Activated naive CD8-positive, alpha-beta T cell treated with anti-CD3 and anti-CD28 coated beads, Interleukin-2, amount 10 ng/mL, durations not matched to agents 7 days and 5 days (primary cell): ENCODE measurements at regions not wholly inside any gene's neighbourhood (a gene's known extent, or its start where the extent isn't known, plus 50 kb on each side); places are given as distances from the start of the nearest gene placed in this dataset.
"Not testable (repeated sequence)": the region's sequence is repeated elsewhere in the genome, so short reads cannot be mapped to it uniquely, and the experiment has no call there.

ENCODE experiments used
- ATAC-seq: fragments of 150-1000 bp; cut with Tn5 transposase; one replicate; pipeline ENCODE4 v1.10.0; 2021; ENCODE audit warnings: low read depth, moderate library complexity
- POLR2A ChIA-PET: fragments of 350-600 bp; sonication (Branson Sonifier 250); formaldehyde crosslinking; loops from one replicate; lab custom pipeline; 2021; ENCODE audit warnings: antibody characterized with exemption; lab: Charles Lee
- DNase-seq: peaks from one replicate; pipeline ENCODE4 v3.0.0; 2021
- H3K27ac Mint-ChIP-seq: one replicate; pipeline ENCODE4 v1.8.0; 2022; ENCODE audit warnings: mild to moderate bottlenecking, mixed read lengths
- H3K27me3 Mint-ChIP-seq: one replicate; pipeline ENCODE4 v1.8.0; 2022; ENCODE audit warnings: mild to moderate bottlenecking, moderate library complexity, mixed read lengths
- H3K36me3 Mint-ChIP-seq: one replicate; pipeline ENCODE4 v1.8.0; 2021; ENCODE audit warnings: mild to moderate bottlenecking, mixed read lengths
- H3K4me1 Mint-ChIP-seq: one replicate; pipeline ENCODE4 v1.8.0; 2021; ENCODE audit warnings: mixed read lengths
- H3K4me3 Mint-ChIP-seq: one replicate; pipeline ENCODE4 v1.8.0; 2022; ENCODE audit warnings: mild to moderate bottlenecking, moderate library complexity, mixed read lengths
- H3K9me3 Mint-ChIP-seq: one replicate; pipeline ENCODE4 v1.8.0; 2021; ENCODE audit warnings: mixed read lengths

DNA sequence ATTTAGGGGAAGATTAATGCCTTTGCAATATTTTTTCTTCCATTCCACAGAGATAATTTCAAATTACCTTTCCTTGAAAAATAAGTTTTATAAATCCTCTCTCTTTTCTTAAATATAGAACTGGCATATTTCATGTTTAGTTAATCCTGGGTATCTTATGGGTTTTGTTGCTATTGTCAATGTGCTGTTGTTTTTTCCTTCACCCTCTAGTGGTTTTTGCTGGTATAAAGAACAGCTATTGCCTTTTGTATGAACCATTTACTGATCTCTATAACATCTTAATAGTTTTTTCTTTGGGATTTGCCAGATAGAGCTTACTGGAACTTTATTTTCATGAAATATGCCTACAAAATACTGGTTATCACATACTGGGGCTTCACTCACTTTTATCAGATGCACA lies 359.6 kb upstream of the DPPA4 start:
- H3K27ac Mint-ChIP-seq = no peak overlapping the region
- H3K9me3 Mint-ChIP-seq = peaks cover 23% of the 10 kb centered on the region
- no peak overlapping the region for H3K4me3 Mint-ChIP-seq
- peaks cover 8% of the 10 kb centered on the region for H3K36me3 Mint-ChIP-seq
- DNase-seq (no peak), ATAC-seq (no peak)
- H3K27me3 Mint-ChIP-seq = no peaks in the 10 kb centered on the region
- POLR2A ChIA-PET = no interaction called here
- H3K4me1 Mint-ChIP-seq = peaks cover 4% of the 10 kb centered on the region

DNA sequence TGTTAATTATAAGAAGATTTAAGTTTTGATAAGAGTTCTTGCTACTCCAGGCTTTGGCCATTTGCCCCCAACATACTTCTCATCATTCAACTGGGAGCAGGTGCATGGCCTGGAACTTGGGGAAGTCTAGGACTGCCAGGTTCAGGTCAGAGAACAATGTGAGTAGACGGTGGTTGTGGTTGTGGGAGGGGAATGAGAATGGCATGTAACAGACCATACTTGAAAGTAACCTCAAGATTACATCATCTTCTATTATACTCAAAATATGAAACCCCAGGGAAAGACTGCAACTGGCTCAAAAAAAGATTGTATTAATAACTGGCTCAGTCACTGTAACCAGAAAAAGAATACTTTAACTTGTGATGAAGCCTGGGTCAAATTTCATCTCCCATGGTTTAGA lies 364.9 kb upstream of the DPPA4 start:
- ATAC-seq (peak; percentile 90), DNase-seq (peak; percentile 24)
- Mint-ChIP-seq H3K4me3 (peak overlapping the region; percentile 0), H3K27ac (no peak overlapping the region), H3K36me3 (peaks cover 9% of the 10 kb centered on the region), H3K9me3 (peaks cover 7% of the 10 kb centered on the region), H3K4me1 (peaks cover 15% of the 10 kb centered on the region), H3K27me3 (no peaks in the 10 kb centered on the region)
- POLR2A ChIA-PET = no interaction called here

DNA sequence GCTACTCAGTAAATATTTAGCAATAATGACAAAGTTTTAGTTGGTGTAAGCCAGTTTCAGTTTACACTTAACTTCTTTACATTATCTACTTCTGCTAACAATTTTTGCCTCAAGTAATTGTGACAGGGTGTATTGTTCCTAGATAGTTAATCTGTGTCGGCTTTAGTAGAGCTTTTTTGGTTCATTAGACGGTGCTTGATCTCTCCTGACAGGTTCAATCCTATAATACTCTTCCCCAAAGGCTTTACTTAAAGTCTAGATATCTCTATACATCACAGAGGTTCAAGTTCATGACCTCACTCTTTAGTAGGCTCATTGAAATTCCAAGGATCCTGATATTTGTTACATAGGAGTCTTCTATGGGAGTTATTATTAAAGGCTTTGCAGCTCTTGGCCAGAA lies 365.6 kb upstream of the DPPA4 start:
- no peaks in the 10 kb centered on the region for H3K27me3 Mint-ChIP-seq

DNA sequence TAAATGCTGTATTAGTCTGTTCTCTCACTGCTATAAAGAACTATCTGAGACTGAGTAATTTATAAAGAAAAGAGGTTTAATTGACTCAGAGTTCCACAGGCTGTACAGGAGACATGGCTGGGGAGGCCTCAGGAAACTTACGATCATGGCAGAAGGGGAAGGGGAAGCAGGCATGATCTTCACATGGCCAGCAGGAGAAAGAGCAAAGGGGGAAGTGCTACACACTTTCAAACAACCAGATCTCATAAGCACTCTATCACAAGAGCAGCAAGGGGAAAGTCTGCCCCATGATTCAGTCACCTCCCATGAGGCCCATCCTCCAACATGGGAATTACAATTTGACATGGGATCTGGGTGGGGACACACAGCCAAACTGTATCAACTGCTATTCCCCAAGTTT lies 367.8 kb upstream of the DPPA4 start:
- DNase-seq, H3K4me3 Mint-ChIP-seq, H3K27ac Mint-ChIP-seq, ATAC-seq, POLR2A ChIA-PET, H3K9me3 Mint-ChIP-seq, H3K36me3 Mint-ChIP-seq, H3K27me3 Mint-ChIP-seq: not testable (repeated sequence)
- H3K4me1 Mint-ChIP-seq = peaks cover 15% of the 10 kb centered on the region

More for the DNA sequence above, 365.6 kb upstream of the DPPA4 start:
- DNase-seq (no peak), ATAC-seq (no peak)
- Mint-ChIP-seq H3K4me1 (peaks cover 15% of the 10 kb centered on the region), H3K36me3 (peaks cover 9% of the 10 kb centered on the region), H3K9me3 (peaks cover 7% of the 10 kb centered on the region), H3K4me3 (no peak overlapping the region), H3K27ac (no peak overlapping the region)
- POLR2A ChIA-PET = no interaction called here

DNA sequence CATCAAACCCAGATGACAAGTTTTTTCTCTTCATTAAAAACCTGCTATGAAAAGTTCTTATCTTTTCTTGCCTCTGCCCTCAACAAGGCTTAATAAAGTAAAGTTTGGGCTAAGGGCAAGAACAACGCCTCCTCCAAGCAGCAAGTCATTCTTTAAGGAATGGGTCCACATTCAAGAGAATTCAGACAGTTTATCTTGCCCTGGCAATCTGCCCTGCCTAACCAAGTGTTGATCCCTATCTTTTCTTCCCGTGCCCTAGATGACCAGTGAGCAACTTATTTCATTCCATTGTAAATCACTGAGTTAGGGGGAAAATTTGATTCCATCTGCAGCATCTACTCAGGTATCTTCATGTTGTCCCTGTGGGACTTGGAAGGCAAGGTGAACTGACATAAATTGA lies 370.3 kb upstream of the DPPA4 start:
- Mint-ChIP-seq H3K9me3 (peaks cover 5% of the 10 kb centered on the region), H3K36me3 (peaks cover 4% of the 10 kb centered on the region), H3K27ac (no peak overlapping the region), H3K4me1 (peaks cover 6% of the 10 kb centered on the region), H3K27me3 (no peaks in the 10 kb centered on the region), H3K4me3 (no peak overlapping the region)
- POLR2A ChIA-PET = no interaction called here
- ATAC-seq (no peak), DNase-seq (no peak)

DNA sequence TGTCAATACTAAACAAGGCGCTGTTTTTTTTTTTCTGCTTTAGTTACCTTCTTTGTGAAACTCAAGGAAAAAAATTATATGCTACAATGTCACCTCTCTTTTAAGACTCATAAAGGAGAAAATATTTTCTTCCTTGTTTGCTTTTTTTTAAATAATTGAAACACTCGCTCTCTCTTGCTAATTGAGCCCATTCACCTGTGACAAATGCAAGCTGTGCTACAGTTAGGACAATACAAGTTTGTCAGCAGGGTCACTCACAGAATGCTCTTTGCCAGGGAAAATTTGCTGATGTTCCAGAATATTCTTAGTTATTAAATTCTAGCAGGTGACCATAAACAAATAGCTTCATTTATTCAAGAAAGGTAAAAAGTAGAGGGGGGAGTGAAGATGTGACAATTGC lies 375.9 kb upstream of the DPPA4 start:
- DNase-seq (no peak), ATAC-seq (no peak)
- Mint-ChIP-seq H3K27me3 (peaks cover 3% of the 10 kb centered on the region), H3K4me3 (no peak overlapping the region), H3K36me3 (no peaks in the 10 kb centered on the region), H3K27ac (no peak overlapping the region), H3K4me1 (no peaks in the 10 kb centered on the region), H3K9me3 (no peaks in the 10 kb centered on the region)
- POLR2A ChIA-PET = no interaction called here

DNA sequence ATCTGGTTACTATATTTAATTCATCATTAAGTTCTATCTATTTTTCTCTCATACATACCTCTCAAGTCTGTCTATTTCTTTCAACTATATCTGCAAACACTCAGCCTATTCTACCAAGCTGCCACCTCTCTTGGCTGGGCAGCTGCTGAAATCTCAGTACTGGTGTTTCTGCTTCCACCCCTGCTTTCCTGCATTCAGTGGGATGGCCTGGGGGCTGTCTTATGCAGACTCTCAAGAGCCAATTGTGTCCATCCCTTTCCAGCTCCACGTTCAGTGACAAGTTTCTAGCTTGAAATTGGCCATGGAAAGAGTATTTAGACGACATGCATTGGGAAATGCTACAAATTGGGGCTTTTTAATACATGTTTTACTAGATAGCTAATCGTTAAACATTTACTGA lies 378.4 kb upstream of the DPPA4 start:
- no peak overlapping the region for H3K4me3 Mint-ChIP-seq
- DNase-seq (no peak), ATAC-seq (no peak)
- POLR2A ChIA-PET = no interaction called here
- no peak overlapping the region for H3K27ac Mint-ChIP-seq
- no peaks in the 10 kb centered on the region for H3K4me1 Mint-ChIP-seq
- H3K36me3 Mint-ChIP-seq = no peaks in the 10 kb centered on the region
- peaks cover 4% of the 10 kb centered on the region for H3K27me3 Mint-ChIP-seq
- H3K9me3 Mint-ChIP-seq = no peaks in the 10 kb centered on the region

DNA sequence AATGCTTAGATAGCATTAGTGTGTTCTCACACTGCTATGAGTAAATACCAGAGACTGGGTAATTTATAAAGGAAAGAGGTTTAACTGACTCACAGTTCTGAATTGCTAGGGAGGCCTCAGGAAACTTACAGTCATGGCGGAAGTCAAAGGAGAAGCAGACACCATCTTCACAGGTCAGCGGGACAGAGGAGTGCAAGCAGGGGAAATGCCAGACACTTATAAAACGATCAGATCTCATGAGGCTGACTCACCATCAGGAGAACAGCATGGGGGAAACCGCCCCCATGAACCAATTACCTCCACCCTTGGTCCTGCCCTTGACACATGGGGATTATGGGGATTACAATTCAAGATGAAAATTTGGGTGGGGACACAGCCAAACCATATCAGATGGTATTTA lies 381.5 kb upstream of the DPPA4 start:
- no peaks in the 10 kb centered on the region for H3K9me3 Mint-ChIP-seq
- POLR2A ChIA-PET = no interaction called here

DNA sequence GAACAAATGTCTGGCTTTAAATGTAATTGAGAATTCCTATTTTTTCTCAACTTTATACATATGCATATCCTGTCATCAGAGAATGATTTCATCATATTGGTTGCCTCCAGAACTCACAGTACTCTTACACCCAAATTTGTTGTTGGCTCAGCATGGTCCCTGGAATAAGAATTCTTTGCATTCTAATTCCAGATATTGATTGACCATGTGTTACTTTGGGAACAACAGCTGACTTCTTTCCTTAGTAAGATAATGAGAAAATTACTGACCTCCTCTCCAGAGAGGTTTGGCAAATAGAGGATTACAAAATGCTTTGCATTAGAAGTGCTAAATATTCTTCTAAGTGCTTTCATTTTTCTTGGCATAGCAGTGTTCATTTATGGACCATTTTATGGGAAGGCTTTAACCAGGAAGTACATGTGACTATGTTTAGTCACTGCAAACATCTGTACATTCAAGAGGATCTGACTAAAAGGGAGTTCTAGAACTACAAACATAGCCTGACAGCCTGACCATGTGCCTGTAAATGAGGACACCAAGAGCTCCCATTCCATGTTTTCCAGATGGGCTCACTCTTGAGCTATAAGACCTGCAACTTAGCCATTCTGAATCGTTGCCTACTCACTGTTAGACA lies 391.6 kb upstream of the DPPA4 start:
- H3K4me1 Mint-ChIP-seq = peaks cover 2% of the 10 kb centered on the region
- no peak for ATAC-seq
- DNase-seq = no peak
- POLR2A ChIA-PET = no interaction called here
- H3K4me3 Mint-ChIP-seq = no peak overlapping the region
- H3K27ac Mint-ChIP-seq = no peak overlapping the region
- no peaks in the 10 kb centered on the region for H3K27me3 Mint-ChIP-seq
- peaks cover 1% of the 10 kb centered on the region for H3K36me3 Mint-ChIP-seq
- peaks cover 4% of the 10 kb centered on the region for H3K9me3 Mint-ChIP-seq

More for the DNA sequence above, 381.5 kb upstream of the DPPA4 start:
- Mint-ChIP-seq H3K4me1 (peaks cover 4% of the 10 kb centered on the region), H3K27ac (no peak overlapping the region), H3K4me3 (no peak overlapping the region), H3K27me3 (peaks cover 4% of the 10 kb centered on the region), H3K36me3 (no peaks in the 10 kb centered on the region)
- ATAC-seq = no peak
- DNase-seq = no peak

DNA sequence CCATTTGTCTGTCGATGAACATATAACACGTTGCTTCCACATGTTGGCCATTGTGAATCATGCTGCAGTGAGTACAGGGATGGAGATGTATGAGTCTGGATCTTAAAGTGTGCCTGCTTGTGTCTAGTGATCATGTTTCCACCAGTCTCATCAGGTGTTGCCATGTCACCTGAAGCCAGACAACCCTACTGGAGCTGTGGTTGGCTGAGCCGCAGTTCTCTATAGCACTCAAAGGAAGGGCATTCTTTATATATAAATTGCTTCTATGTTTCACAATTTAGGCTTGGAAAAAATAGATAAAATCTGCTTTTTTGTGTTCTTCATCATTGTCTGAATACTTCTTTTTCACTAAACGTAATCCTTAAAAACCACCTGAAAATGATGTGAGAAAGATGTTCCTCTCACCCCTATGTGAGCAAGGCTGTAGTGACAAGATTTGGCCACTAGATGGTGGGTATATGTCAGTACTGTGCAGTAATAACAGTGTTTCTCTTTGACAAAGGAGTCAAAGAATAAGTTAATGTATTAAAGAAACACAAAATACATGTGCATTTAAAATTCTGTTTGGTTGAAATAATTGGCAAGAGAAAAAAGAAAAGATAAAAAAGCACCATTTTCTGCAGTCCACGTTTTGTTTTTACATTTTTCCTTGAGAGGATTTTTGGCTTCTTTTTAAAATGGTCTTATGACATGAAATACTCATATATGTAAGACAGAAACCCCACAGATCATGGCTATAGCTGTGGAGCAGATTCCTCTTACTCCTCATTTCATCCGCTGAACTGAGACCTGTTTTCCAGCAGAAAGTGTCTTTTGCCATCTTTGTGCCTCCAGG lies 394.5 kb upstream of the DPPA4 start:
- H3K36me3 Mint-ChIP-seq = peaks cover 4% of the 10 kb centered on the region
- no peak overlapping the region for H3K4me3 Mint-ChIP-seq
- no peak overlapping the region for H3K27ac Mint-ChIP-seq
- DNase-seq = no peak
- POLR2A ChIA-PET = no interaction called here
- ATAC-seq = peak; percentile 75
- H3K9me3 Mint-ChIP-seq = peaks cover 8% of the 10 kb centered on the region
- peaks cover 2% of the 10 kb centered on the region for H3K4me1 Mint-ChIP-seq
- H3K27me3 Mint-ChIP-seq = no peaks in the 10 kb centered on the region

DNA sequence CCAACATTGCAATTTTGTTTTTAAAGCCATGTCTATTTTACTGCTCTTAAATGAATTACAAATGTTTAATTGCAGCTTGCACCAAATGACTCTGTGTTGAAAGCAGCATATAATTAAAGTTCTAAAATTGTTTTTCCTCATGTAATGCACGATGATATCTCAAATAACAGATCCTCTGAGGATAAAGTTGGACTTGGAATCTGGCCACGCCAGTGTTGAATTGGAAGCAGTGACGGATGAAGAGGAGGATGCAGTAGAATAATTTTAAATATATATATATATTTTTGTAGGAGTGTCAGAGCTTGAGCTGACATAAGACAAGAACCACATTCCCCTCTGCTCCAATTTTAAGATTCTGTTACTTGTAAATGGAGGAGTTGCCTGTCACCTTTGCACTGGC lies 406.6 kb upstream of the DPPA4 start:
- Mint-ChIP-seq H3K4me3 (no peak overlapping the region), H3K4me1 (no peaks in the 10 kb centered on the region), H3K27me3 (no peaks in the 10 kb centered on the region), H3K9me3 (peaks cover 6% of the 10 kb centered on the region), H3K27ac (no peak overlapping the region), H3K36me3 (no peaks in the 10 kb centered on the region)
- ATAC-seq = no peak
- no peak for DNase-seq
- POLR2A ChIA-PET = no interaction called here

DNA sequence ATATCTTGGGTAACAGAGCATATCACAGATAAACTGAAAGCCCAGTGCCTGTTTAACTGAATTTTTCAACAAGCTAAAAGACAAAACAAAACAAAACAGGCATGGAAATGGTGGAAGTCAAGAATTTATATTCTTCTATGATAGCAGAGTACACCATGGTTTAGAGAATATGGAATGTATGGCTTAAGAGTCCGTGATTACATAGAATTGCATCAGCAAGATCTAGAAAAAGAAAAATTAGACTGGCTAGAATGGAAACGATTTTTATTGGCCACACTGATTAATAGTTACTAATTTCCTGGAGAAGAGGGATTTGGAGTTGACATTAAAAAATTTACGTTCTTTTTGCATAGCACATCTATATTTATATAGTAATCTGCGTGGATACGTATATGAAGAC lies 435.2 kb upstream of the DPPA4 start:
- POLR2A ChIA-PET = no interaction called here
- Mint-ChIP-seq H3K36me3 (peaks cover 15% of the 10 kb centered on the region), H3K27me3 (no peaks in the 10 kb centered on the region), H3K4me1 (peaks cover 7% of the 10 kb centered on the region), H3K4me3 (no peak overlapping the region), H3K9me3 (peaks cover 19% of the 10 kb centered on the region), H3K27ac (no peak overlapping the region)
- ATAC-seq = no peak
- DNase-seq = no peak

DNA sequence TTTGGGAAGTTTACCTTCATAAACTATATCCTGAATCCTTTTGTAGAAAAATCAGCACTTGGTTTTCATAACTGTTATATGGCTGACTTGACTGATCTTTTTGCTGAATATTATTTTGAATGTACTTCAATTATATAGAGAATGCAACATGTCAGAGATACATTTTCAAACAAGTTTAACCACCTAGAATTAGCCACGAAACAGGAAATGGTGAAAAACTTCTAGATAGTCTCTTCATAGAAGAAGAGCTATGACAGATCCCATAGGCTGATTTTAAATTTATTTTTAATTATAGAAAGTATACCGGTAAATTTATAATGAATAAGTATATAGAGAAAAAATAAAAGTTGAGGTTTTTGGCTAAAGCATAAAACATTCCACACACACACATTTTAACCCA lies 436.8 kb upstream of the DPPA4 start:
- Mint-ChIP-seq H3K9me3 (peaks cover 25% of the 10 kb centered on the region), H3K4me1 (peaks cover 7% of the 10 kb centered on the region), H3K27ac (no peak overlapping the region), H3K27me3 (no peaks in the 10 kb centered on the region), H3K4me3 (no peak overlapping the region), H3K36me3 (peaks cover 15% of the 10 kb centered on the region)
- DNase-seq = no peak
- POLR2A ChIA-PET = no interaction called here
- ATAC-seq = no peak

DNA sequence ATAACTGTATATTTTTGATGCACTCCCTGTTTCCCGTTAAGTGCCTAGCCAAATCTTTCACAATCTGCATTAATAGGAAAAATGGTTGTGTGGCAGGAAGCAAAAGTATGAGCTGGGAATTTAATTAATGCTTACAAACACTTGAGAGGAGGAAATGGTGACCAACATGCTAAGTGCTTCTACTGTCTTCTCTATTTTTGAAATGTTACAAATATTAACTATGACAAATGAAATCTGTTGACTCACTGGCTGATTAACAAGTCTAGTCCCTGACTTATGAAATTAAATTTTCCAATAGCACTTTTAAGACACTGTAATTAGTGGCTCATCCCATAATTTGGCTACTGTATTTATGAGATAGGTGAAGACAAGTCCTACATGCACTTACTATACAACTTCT lies 446.9 kb upstream of the DPPA4 start:
- Mint-ChIP-seq H3K4me1 (peaks cover 2% of the 10 kb centered on the region), H3K27me3 (no peaks in the 10 kb centered on the region), H3K9me3 (peaks cover 6% of the 10 kb centered on the region), H3K27ac (no peak overlapping the region), H3K4me3 (no peak overlapping the region), H3K36me3 (peaks cover 4% of the 10 kb centered on the region)
- DNase-seq (no peak), ATAC-seq (no peak)
- POLR2A ChIA-PET = no interaction called here
